ENCODE measurements at regions not wholly inside any gene's neighbourhood (a gene's known extent, or its start where the extent isn't known, plus 50 kb on each side); places are given as distances from the start of the nearest gene placed in this dataset.

GRCh38 chr9:81848472-81848871 lies 79.8 kb upstream of the SPATA31D4 start:
- DNase-seq, result no peak

- DNase-seq, result no peak
These were observed 78.5 kb upstream of the SPATA31D4 start for GRCh38 chr9:81849631-81850259.

GRCh38 chr9:81850724-81851123 lies 77.5 kb upstream of the SPATA31D4 start:
- no peak for DNase-seq

GRCh38 chr9:81851340-81851739 lies 76.9 kb upstream of the SPATA31D4 start:
- DNase-seq, result no peak

GRCh38 chr9:81852820-81853219 lies 75.4 kb upstream of the SPATA31D4 start:
- DNase-seq, result no peak

- DNase-seq, result no peak
These were observed 72.7 kb upstream of the SPATA31D4 start for GRCh38 chr9:81855538-81855937.

- DNase-seq, result no peak
These were observed 69.4 kb upstream of the SPATA31D4 start for GRCh38 chr9:81858657-81859430.

GRCh38 chr9:81860581-81860980 lies 67.6 kb upstream of the SPATA31D4 start:
- DNase-seq, result no peak

- no peak for DNase-seq
These were observed 66.6 kb upstream of the SPATA31D4 start for GRCh38 chr9:81861644-81862043.

GRCh38 chr9:81868145-81868544 lies 60.1 kb upstream of the SPATA31D4 start:
- DNase-seq, result no peak

GRCh38 chr9:81871695-81872094 lies 56.5 kb upstream of the SPATA31D4 start:
- DNase-seq, result no peak

- no peak for DNase-seq
These were observed 54.0 kb upstream of the SPATA31D4 start for GRCh38 chr9:81874250-81874649.

- peak; percentile 64 for DNase-seq
These were observed 53.3 kb upstream of the SPATA31D4 start for GRCh38 chr9:81874931-81875330.

GRCh38 chr9:81877047-81877446 lies 51.2 kb upstream of the SPATA31D4 start:
- no peak for DNase-seq

All from femur (tissue), 1 donor.